Kasumi-1 (cell line): ENCODE measurements at regions not wholly inside any gene's neighbourhood (a gene's known extent, or its start where the extent isn't known, plus 50 kb on each side); places are given as distances from the start of the nearest gene placed in this dataset.

Experiments used
- DNase-seq, 2 experiments: peaks; one replicate each; lab custom pipeline; 2025; lab: John Stamatoyannopoulos, UW

- no peak for DNase-seq
Observed at GRCh38 chr11:110830747-110831146, 118.5 kb upstream of the ARHGAP20 start.

DNA sequence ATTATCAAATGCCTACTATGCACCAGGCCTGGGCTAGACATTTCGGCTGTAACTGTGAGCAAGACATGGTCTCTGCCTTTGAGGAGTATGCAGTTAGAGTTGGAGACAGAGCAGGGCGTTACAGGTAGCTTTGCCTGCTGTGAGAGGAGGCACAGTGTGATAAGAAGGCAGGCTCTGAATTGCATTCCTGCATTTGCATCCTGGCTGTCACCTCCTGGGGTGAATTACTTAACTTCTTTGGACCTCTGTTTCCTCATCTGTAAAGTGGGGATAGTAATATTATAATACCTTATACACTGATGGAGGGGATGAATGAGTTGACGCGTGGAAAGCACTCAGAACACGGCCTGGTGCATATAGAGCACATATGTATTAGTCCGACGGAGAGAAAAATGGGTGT is 118.1 kb upstream of the ARHGAP20 start:
- no peak for DNase-seq

- DNase-seq = no peak
Observed at GRCh38 chr11:110829873-110830272, 117.6 kb upstream of the ARHGAP20 start.

DNA sequence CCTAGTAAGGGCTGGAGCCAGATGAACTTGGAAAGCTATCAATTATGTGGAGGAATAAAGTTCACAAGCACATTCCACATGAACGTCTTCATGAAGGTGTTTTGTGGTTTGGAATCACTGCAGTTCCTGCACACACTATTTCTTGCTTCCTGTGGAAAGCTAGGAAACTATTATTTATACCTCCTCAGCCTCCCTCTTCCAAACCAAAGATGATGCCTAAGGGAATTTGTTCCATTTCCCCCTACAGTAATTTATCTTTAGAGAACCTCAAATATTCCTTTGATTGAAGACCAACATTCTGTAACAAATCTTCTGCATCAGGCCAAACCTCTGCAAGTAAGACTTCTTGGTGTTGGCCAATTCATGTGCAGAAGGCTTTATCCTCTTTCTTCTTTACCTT is 115.8 kb upstream of the ARHGAP20 start:
- no peak for DNase-seq

- DNase-seq = no peak
Observed at GRCh38 chr11:110827276-110827675, 115.0 kb upstream of the ARHGAP20 start.

GRCh38 chr11:110824912-110825620 is 112.8 kb upstream of the ARHGAP20 start:
- DNase-seq = no peak

GRCh38 chr11:110818032-110818687 is 105.9 kb upstream of the ARHGAP20 start:
- DNase-seq = no peak

GRCh38 chr11:110812086-110812733 is 100.0 kb upstream of the ARHGAP20 start:
- peak in 1 of 2 experiments; percentile 4 for DNase-seq

DNA sequence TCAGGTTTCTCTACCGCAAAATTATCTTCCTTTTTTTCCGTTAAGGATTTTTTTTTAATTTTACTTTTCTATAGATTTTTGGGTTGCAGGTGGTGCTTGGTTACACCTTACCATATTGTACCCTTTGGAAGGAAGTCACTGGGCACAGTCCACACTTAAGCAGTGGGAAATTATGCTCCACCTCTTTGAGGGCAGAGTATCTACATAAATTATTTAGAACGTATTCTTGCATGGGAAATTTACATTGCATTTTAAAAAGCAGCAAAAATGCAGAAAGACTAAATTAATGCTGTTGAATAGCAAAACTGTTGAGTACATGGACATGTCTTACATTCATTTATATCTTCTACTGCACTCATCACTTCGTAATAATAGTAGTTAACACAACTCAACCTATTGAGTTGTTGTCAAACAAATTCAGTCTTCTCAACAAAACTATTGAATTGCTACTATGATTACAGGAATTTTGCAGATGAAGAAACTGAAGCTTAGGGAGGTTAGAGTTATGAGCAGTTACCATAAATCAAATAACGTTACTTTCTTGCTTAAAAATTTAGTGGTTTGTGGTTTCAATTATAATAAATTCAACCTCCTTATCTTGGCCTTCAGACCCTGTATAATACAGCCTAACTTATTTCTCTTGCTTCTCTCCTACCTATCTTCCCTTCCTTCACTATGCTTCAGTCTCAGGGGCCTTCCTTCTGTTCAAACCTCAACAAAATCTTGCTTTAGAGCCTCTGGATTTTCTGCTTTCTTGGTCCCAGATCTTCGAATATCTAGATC is 97.4 kb upstream of the ARHGAP20 start:
- no peak for DNase-seq

DNA sequence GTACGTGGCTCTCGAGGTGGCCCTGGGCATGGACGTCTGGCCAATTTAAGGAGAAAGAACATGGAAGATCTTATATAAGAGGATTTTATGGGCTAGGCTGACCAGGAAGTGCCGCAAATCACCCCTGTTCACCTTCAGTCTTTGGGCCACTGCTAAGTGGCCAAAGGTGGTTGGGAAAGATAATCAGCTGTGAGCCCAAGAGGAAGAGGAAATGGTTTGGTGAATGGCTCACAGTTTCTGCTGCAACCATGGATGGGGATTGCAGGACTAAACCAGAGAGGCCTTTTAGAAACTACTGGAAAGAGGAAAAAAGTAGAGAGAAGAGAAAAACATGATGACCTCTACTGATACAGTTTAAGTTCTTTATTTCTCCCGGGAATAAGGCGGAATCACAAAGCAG is 96.0 kb upstream of the ARHGAP20 start:
- no peak for DNase-seq

- DNase-seq = no peak
Observed at GRCh38 chr11:110807801-110808200, 95.6 kb upstream of the ARHGAP20 start.

DNA sequence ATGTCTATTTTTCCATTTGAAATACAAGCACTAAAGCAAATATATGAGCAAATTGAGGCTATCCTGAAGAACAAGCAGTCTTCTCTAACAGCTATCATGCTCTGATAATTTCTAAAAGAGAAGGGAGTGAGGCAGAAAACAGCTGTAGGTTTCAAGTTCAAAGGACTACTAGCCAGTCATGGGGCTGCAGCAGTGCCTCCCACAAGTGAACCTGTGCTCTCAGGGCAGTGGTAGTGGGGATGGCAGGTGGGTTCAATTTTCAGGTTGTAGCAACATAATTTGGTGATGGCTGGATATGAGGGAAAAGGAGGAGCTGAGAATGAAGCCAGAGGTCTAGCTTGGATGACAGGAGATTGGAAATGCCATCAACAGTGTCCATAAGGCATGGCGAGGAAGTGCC is 93.5 kb upstream of the ARHGAP20 start:
- DNase-seq = no peak

DNA sequence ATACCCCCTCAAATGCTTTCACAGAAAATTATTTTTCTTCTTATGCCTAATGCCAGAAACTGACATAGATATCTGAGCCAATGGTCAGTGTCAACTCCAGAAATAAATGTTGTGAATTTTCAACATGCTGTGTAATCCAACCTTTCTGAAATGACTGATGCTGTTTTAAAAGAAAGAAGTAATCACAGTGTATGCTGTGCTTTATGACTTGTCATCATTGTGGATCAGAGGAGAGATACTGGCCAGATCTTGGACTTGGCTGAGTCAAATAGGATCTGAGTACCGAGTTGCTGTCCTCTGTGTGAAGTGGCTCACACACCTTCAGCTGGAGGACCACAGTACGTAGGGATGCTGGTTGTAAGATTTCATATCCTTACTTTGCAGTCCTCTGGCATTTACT is 89.9 kb upstream of the ARHGAP20 start:
- no peak for DNase-seq

- no peak for DNase-seq
Observed at GRCh38 chr11:110801328-110801727, 89.1 kb upstream of the ARHGAP20 start.

- DNase-seq = peak; percentile 40 to 47
Observed at GRCh38 chr11:110798201-110798900, 86.1 kb upstream of the ARHGAP20 start.

DNA sequence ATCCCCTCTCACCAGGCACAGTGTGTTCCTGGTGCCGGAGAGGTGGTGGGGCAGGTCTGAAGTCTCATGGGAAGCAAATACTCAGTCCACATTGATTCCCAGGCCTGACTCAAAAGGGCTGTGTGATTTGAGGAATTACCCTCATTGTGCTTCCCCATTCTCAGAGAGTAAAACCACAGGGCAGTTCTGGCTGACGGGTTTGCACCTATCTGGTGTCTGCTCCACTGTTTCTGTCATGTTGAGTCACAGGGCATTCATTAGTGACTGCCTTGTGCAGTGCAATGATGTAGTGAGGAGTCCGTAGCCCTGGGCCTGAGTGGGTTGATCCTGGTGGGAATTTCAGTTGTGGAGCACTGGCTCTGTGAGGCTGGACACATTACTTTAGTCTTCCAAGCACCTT is 85.2 kb upstream of the ARHGAP20 start:
- peak; percentile 84 to 88 for DNase-seq

GRCh38 chr11:110795112-110795624 is 82.9 kb upstream of the ARHGAP20 start:
- DNase-seq = no peak

GRCh38 chr11:110793556-110793955 is 81.3 kb upstream of the ARHGAP20 start:
- DNase-seq = no peak

DNA sequence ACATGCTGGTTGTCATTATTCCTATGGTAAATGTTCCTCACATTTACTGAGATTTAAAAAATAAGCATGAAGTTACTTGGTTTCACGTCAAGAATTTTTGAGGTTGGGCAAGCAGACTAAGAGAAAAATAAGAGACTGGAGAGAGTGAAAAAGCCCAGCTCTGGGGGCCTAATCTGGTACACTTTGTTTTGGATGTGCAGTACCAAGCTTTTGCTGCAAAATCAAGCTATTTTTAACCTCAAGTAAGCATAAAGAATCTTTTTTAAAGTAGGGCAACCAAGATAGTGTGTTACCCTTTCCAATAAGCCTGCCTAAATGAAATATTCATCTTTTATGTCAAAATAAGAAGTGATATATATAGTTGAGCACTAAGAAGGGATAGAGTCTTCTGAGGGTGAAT is 79.4 kb upstream of the ARHGAP20 start:
- DNase-seq = no peak

- no peak for DNase-seq
Observed at GRCh38 chr11:110787680-110788079, 75.4 kb upstream of the ARHGAP20 start.

GRCh38 chr11:110786226-110786902 is 74.1 kb upstream of the ARHGAP20 start:
- DNase-seq = no peak
